HK-2 (cell line): ENCODE measurements at regions not wholly inside any gene's neighbourhood (a gene's known extent, or its start where the extent isn't known, plus 50 kb on each side); places are given as distances from the start of the nearest gene placed in this dataset.

ENCODE experiments used
- DNase-seq: peaks from one replicate; pipeline ENCODE4 v3.0.0-alpha.2; 2018; ENCODE audit not compliant: unreplicated experiment

DNA sequence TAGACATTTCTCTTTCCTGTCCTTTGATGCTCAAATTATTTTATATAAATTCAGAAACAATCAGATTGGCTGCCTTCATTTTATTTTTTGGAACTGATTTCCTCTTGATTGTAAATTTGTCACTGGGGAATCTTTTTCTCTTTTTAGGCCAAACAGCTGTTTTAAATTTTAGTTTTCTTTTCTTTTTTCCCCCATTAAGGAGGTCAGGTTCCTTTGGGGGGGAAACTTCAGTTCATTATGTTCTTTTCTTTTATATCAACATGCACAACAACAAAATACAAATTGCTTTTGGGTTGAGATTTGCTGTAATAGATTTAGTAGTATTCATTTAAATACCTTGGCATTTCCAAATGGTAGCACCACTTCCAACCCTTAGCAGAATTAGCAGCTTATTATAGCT is 264.8 kb upstream of the SPRY2 start:
- no peak for DNase-seq

DNA sequence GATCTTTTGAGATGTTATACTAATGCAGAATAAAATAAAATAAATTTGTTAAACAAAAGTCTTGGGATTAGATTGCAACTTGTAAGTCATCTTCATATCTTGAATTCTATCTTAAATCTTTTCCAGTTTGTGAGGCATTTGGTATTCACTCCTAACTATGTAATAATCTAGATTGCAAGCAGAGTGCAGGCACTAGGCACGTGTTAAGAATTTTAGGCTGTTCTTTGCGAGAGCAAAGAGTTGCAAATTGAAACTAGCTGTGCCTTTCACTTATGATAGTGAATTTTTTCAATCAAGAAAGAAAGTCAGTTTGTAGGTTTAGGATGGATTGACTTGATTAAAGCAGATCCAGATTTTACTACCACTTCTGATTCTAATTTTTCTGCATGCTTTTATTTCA is 264.1 kb upstream of the SPRY2 start:
- DNase-seq: no peak

DNA sequence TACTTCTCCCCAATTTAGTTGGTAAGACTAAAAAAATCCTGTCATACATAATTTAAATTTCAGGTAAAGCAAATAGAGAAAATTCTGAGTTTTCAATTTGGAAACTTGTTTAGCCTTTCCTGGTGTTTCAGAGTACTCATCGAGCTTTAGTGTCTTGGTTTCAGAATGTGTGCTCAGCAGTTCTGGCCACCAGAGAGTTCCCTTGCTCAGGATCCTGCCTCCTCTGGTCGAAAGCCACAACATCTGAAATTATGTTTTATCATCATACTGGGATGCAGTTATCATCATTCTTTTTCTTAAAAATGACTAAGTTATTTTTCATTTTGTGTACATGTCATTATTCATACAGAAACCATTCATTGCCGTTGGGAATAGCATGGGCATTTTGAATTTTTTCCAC is 263.2 kb upstream of the SPRY2 start:
- DNase-seq: no peak

DNA sequence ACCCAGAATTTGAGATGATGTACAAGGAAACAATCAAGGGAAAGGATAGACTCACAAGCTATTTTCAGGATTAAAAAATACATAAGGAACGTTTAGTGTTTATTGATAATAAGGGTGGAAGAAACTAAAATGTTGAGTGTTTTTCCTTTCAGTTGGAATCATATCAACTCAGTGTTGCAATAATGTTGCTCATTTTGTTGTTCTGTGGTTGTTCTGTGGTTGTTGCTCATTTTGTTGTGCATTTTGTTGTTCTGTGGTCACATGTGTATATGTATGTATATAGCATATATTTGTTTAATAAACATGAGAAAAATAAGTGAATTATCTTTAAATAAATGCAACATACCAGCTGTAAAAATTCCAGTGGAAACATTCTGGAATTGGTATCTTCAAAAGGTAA is 262.4 kb upstream of the SPRY2 start:
- DNase-seq: no peak

DNA sequence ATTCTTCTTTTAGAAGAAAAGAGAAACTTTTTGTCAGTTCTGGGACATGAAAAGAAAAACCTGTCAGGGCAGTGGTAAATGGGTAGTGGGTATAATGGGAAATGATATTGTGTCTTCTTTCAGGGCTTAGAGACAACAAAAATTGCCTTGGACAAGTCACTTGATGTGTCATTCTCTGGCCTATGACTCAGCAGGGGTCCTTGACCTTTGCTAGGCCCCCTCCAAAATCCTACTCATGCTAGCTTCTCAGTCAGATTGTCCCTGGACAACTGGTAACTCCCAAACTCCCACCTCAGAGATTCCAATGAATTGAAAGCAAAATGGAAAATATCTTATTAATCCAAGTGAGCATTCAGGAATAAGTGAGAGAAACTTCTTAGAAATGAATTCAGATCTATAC is 258.8 kb upstream of the SPRY2 start:
- DNase-seq: no peak

DNA sequence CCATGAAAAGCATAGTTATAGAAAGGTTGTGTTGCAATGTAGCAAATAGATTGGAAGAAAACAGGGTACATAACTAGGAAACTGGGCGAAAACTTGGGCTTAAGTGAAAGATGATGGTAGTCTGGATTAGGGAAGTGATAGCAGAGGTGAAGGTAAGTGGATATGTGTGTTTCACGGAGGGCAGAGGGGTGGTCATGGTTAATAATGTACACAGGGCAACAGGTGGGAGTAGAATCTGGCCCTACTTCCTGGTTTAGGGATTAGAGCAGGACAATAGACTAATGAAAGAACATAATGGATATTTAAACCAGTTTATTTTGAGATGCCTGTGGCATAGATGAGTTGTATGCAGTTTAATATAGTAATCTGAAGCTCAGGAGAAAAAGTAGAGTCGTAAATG is 257.3 kb upstream of the SPRY2 start:
- no peak for DNase-seq

DNA sequence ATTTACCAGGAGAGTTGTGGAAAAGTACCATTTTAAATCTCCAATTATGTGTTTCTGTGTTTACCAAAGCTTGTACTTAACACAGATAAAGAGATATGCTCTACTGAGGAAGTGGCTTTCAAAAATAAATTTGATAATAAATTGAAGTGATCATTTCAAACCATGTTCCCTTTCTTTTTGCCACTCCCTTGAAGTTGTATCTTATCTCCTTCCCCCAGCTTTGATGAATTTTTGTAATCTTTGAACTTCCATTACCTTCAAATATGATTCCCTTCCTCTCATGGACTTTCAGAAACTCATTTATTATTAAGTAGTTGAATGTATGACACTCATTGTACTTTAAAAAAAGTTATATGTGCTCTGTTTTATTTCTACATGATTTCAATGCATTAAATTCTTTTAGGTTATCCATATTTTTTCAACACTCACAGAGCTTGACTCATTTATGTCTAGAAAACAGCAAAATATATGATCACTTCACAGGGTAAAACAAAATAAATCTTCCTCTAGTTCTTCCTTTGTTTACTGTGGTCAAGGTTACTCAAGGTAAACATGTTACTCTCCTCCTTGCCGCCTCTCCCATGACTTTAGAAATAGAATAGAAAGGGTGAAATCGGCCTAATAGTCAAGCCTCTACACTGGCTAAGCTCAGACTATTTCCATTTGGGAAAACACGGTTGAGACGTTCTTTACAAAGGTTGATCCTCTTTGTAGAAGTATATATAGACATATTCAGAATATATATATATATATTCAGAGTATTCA is 251.2 kb upstream of the SPRY2 start:
- no peak for DNase-seq

DNA sequence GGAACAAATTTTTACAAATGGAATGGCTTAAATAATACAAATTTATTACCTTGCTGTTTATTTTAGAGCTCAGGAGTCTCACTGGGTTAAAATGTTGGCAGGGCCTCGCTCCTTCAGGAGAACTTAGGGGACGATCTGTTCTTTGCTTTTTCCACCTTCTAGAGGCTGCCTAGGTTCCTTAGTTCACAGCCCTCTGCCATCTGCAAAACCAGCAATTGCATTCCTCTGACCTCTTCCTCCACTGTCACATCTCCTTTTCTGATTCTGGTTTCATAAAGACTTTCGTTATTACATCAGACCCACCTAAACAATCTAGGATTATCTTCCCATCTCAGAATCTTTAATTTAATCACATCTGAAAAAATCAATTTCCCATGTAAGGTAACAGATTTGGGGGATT is 249.6 kb upstream of the SPRY2 start:
- no peak for DNase-seq

DNA sequence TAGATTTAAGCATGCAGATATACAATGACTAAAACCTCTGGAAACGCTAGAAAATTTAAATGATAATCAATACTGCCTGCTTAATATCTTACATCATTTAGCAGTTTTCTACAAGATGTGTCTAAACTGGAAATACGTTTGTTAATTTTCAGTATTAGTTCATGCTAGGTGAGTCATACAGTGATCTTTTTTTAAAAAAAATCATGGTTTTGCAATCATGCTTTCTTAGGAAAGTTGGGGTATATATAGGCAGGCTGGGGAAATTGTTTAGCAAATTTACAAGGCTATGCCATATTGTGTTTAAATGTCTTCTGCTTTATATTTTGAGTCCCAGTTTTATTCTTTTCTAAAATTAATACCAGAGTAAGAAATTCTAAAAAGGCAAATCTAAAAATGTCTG is 245.4 kb upstream of the SPRY2 start:
- DNase-seq: no peak

DNA sequence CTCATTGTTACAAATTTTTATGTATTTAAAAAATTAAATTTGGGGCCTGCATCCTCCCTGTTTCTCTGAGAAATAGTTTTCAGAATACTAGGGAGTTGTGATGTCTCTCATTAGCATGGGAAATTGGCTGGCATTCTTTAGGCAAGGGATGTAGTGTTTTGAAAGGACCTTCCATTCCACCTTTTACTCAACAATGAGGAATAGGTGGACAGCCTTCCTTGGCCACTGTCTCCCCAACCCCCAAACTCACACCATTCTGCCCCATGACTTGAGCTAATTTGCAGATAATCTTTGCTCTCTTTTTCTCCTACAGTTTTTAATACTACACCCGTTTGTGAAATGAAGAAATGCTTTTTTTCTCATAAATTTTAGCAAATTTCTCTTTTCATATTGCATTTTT is 244.6 kb upstream of the SPRY2 start:
- DNase-seq: no peak

DNA sequence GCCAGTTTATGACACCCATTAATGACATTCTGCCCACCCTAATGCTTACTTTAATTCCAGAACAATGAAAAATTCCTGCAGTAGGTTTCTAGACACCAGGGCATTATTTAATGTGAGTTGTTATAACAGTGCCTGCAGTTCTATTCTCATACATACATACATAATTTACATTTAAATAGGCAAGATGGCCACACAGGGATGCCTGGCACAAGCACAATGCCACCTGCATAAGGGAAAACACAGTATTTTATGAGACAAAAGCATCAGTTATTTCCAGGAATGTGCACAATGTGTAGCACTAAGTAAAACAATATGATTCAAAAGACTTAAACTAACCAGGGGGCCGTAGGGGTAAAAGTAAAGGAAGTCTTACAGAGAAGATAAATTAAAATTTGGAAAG is 243.9 kb upstream of the SPRY2 start:
- DNase-seq: no peak

DNA sequence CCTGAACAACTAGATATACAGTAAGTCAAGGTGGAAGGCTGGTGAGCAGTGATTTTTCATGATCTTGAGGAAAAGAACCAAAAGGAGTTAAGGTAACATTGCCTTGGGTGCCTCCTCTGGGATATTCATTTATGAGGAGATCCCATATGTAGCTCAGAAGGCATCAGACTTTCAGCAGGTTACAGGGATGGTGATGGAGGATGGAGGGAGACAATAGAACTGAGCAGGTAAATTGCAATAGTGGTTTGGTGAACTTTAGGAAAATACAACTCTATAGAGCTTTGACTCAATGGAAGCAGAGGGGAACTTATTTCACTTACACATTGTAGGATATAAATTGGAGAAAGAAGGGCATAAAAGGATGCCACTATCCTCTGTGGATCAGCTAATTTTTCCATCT is 243.4 kb upstream of the SPRY2 start:
- no peak for DNase-seq

DNA sequence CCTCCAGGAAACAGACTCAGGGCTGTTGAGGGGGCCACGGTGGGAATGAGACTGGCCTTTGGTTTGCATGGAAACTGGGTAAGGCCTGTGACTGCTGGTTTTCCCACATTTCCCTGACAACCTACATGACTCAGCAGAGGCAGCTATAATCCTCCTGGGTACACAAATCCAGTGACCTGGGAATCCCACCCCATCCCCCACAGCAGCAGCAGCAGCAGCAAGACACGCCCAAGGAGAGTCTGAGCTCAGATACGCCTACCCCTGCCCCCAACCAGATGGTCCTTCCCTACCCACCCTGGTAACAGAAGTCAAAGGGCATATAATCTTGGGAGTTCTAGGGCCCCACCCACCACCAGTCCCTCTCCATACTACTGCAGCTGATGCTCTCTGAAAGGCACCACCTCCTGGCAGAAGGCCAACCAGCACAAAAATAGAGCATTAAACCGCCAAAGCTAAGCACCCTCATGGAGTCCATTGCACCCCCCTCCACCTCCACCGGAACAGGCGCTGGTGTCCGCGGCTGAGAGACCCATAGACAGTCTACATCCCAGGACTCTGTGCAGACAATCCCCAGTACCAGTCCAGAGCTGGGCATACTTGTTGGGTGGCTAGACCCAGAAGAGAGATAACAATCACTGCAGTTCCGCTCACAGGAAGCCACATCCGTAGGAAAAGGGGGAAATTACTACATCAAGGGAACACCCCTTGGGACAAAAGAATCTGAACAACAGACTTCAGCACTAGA is 237.2 kb upstream of the SPRY2 start:
- DNase-seq: no peak

DNA sequence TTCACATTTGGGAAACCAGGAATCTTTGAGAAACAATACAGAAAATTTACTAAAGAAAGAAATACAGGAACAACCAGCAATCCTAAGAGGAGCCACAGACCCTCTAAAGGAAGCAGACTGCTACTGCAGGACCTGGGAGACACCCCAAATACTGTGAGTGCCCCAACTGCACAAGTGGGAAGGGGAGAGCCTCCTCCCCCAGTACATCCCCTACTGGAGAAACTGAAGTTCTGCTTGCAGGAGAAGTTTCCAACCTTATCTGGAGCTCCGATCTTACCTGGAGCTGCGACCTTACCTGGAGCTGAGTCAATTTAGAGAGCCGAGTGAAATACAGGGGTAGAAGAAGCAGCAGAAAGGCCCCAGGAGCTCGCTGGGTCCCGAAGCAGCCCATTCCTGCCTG is 236.4 kb upstream of the SPRY2 start:
- no peak for DNase-seq

DNA sequence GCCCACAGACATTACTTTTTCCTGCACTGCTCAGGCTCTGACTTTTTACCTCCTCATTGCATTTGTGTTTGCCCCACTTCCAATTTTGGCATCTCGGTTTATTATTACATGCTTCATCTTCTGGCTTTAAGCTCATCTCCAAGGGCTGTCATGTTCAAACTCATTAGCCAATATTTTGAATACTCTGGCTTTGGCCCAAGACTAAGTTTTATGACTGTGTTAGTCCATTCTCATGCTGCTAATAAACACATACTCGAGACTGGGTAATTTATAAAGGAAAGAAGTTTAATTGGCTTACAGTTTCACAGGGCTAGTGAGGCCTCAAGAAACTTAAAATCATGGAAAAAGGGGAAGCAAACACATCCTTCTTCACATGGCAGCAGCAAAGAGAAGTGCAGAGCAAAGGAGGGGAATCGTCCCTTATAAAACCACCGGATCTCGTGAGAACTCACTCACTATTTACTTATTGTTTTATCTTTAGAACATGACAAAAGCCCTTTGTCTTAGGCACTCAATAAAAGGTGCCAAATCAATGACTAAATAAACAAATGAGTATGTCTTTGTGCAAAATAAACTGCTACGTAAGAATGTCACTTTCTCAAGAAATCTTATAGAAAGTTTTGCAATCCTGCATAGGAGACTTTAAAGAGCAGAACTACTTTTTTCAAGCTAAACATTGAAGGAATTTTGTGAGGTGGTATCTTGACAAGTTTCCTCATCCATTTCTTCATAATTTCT is 233.4 kb upstream of the SPRY2 start:
- DNase-seq: no peak

DNA sequence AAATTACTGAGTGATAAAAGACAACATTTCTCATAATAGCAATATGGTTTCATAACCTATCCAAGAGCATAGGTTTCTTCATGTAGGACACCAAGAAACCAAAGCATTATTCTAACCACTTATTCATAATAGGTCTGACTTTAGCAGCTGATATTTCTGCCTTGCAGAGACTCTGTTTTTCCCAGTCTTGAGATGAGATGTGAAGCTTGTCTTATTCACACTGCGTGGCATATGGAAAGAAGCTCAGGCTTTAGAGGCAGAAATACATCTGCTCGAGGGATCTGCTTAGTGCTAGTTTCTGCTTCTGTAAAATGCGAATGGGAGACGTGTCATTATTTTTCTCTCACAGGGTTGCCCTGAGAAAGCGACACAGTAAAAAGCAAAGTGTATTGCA is 232.0 kb upstream of the SPRY2 start:
- DNase-seq: no peak

DNA sequence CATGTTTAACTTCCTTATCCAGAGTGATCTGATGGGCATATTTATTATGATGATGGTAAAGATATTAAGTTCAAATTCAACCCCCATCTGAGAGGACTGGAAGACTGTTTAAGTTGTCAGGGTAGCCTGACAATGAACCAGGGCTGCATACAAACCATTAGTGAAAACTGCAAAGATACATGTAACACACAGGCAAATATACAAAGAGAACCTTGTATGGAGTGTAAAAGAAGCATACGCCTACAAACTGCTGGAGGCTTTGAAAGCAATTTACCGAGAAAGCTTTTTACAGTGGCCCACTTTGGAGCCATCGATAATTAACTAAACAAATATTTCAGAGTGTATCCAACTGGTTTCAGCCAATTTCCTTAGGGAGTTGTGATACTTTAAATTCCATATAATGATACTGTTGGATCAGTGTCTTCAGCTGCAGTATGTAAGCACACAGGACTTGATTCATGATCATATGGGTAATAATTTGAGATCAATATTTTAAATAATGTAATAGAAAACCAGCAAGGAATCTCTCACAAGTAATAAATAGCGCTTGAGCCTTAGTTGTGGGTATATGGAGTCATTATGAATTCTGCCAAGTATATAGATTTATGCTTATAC is 231.5 kb upstream of the SPRY2 start:
- DNase-seq: no peak

DNA sequence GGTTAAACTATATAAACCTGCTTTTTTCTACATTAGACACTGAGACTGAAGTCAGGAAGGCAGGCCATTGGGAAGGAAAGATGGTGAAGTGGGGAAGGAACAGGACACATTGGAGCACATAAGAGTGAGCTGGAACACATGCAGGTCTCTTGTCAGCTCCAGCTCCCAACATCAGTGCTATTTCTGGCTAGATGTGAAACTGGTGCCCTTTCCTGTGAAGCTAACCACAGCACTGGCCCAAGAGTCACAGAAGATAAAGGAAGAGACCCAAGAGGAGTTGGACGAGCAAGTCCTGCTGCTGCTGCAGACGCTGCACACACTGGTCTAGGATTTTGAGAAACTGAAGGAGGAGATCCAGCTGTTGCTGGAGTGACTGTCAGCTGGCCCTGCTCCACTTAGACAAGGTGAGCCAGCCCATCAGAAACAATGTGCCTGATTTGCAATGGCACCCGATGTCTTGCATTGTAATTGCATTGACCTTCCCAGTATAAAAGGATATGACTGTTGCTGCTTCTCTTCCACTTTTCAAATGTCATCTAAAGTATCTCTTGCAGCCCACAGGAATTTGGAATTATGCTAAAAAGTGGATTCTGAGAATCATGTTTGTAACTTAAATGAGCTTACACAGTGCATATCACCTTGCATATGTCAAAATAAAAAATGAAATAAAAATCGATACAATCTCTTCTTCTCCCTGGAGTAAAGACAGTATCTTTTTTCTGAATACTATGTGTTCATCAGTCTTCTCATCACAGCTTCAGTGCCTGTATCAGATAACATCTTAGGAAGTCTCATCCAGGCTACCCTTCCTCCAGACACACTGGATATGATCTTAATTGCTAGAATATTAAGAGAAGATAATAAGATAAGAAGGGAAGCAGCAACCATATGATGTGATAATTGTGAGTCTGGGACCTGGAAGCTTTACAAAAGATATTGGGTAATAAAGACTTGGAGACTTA is 230.7 kb upstream of the SPRY2 start:
- no peak for DNase-seq

DNA sequence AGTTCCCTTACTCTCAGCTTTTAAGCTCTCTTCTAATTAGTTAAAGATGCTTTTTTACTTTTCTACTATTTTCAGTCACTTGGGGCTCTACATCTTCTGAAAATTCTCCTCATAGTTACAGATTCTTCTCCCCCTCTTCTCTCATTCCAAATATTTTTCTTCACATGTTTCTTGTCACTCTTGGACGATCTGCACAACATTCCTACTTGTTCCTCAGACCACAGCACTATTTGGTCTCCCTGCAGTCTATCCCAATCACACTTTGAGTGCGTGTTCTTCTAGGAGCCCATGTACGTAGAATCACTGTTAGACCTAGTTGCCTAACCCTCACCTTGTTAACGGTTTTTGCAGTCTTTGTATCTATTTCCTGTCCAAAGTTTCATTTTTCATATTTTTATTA is 222.5 kb upstream of the SPRY2 start:
- DNase-seq: no peak

DNA sequence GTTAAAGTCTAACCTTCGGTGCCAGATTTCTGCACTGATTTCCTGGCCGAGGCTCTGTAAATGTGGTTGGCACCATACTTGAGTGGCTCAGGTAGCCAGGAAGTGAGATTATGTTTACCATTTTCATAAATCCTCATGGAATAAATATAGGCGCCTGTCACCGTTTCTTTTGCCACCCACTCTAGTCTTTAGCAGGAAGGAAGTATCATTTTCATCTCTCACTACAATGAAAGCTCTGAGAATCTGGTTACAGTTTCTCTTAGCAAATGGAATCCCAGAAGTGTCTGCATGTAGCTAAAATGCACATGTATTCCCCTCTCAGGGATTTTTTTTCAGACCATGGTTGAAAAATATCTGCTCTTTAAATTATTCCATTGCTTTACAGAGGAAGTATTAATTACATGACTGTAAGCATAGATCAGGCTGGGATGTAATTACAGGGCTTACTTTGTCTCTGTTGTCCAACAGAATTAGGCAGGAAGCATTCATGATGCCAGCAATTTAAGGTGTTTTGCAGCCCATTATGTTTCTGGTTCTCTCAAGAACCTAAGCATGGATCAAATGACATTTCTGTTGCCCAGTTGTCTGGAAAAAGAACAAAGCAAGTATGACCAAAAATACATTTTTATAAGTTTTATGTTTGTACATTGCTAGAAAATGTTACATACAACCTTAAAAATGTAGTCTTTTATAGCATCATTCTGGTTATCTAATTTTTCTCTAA is 221.7 kb upstream of the SPRY2 start:
- DNase-seq: no peak

DNA sequence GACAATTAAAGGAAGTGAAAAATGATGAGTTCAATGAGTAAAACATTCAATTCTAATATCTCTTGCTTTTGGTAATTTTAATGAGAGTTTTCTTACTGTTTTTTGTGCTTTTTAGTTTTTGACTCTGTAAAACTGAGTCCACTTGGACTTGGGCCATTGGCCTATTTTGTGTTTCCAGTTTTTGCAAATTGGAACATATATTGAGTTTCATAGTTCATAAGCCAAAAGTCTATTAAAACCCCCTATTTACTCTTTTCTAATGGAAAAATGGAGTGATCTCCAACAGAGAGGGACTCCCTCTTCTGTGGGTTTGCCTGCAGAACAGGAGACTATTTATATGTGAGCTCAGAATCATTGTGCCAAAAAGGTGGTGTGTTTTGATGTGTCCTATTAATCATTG is 219.7 kb upstream of the SPRY2 start:
- DNase-seq: no peak
